ENCODE measurements at regions not wholly inside any gene's neighbourhood (a gene's known extent, or its start where the extent isn't known, plus 50 kb on each side); places are given as distances from the start of the nearest gene placed in this dataset.
A peak's percentile ranks its signal among the peaks of the same experiment; 100 is the strongest.

GRCh38 chr15:29994284-29994683 lies 88.5 kb upstream of the GOLGA8J start:
- no peak overlapping the region for H3K18ac ChIP-seq (ENCODE audit: extremely low read depth, low read length)
- H3K4me2 ChIP-seq (ENCODE audit: insufficient read depth in 1 of 2, low read depth in 2 of 2, low read length in 2 of 2), result no peak overlapping the region
- TF ChIP-seq EP300 (IDR thresholded peaks at IDR 0.05; ENCODE audit: borderline replicate concordance in 1 of 2, low read depth in 2 of 2, low read length in 2 of 2) (no peak), YY1 (IDR thresholded peaks at IDR 0.05; ENCODE audit: low read depth, low read length) (no peak), TAF7 (optimal IDR thresholded peaks at IDR 0.05; ENCODE audit: borderline replicate concordance, low read depth, low read length) (no peak), CHD1 (IDR thresholded peaks at IDR 0.05; ENCODE audit: low read depth, low read length) (no peak), TAF1 (IDR thresholded peaks at IDR 0.05; ENCODE audit: low read depth, low read length) (no peak), SIX5 (IDR thresholded peaks at IDR 0.05; ENCODE audit: low read depth, low read length) (no peak), JUND (IDR thresholded peaks at IDR 0.05; ENCODE audit: low read length) (no peak), SAP30 (IDR thresholded peaks at IDR 0.05; ENCODE audit: insufficient read depth, insufficient replicate concordance, low read length) (no peak), BACH1 (IDR thresholded peaks at IDR 0.05; ENCODE audit: low read length) (no peak), GTF2F1 (IDR thresholded peaks at IDR 0.05; ENCODE audit: borderline replicate concordance, low read depth, low read length) (no peak), MAX (IDR thresholded peaks at IDR 0.05) (no peak), CTCF (IDR thresholded peaks at IDR 0.05; ENCODE audit: control extremely low read depth in 1 of 3, insufficient read depth in 1 of 3, low read depth in 1 of 3, low read length in 3 of 3) (no peak)

More at GRCh38 chr15:29994284-29994683, 88.5 kb upstream of the GOLGA8J start:
- Histone ChIP-seq H2BK20ac (ENCODE audit: low read length) (no peak overlapping the region), H2BK15ac (ENCODE audit: low read length) (no peak overlapping the region), H2BK120ac (replicated peaks; ENCODE audit: low read depth, low read length) (no peak overlapping the region), H4K8ac (ENCODE audit: extremely low read depth, insufficient read depth, low read length) (no peak overlapping the region), H3K4me1 (replicated peaks in 1 of 4; ENCODE audit: control insufficient read depth in 3 of 4, insufficient read depth in 4 of 4, low read length in 3 of 4) (peaks cover 0 to 4% (median 0%) of the 10 kb centered on the region in 4 experiments; a peak in 1 of 7 replicates), H3K27ac (ENCODE audit: low read depth, low read length) (no peak overlapping the region), H3K23ac (ENCODE audit: insufficient read length) (no peak overlapping the region), H4K91ac (replicated peaks; ENCODE audit: insufficient read length, low read length) (no peak overlapping the region), H3K9ac (replicated peaks in 1 of 4; ENCODE audit: extremely low read depth in 1 of 4, low read depth in 3 of 4, low read length in 3 of 4) (no peak overlapping the region), H3K79me1 (ENCODE audit: low read depth, low read length) (no peaks in the 10 kb centered on the region), H2BK5ac (ENCODE audit: low read depth, low read length) (no peak overlapping the region), H3K9me3 (ENCODE audit: insufficient read depth in 2 of 2, low read depth in 1 of 2, low read length in 1 of 2) (no peaks in the 10 kb centered on the region), H3K4me3 (ENCODE audit: extremely low read depth in 1 of 4, insufficient read depth in 2 of 4, low read depth in 3 of 4, low read length in 4 of 4) (no peak overlapping the region), H2BK12ac (ENCODE audit: low read depth, low read length) (no peak overlapping the region), H2AFZ (ENCODE audit: low read length) (peak overlapping the region; percentile 86; the same call in 1 of the 2 replicates), H3K23me2 (ENCODE audit: low read depth, low read length) (no peaks in the 10 kb centered on the region), H3K36me3 (ENCODE audit: control insufficient read depth in 2 of 4, insufficient read depth in 4 of 4, low read length in 3 of 4) (no peaks in the 10 kb centered on the region), H4K5ac (ENCODE audit: insufficient read length, low read depth, low read length) (no peak overlapping the region), H3K27me3 (replicated peaks in 1 of 4; ENCODE audit: control insufficient read depth in 3 of 4, extremely low read depth in 1 of 4, insufficient read depth in 3 of 4, low read length in 3 of 4) (no peaks in the 10 kb centered on the region), H3K4ac (replicated peaks; ENCODE audit: insufficient read length, low read depth, low read length) (no peak overlapping the region), H3K56ac (replicated peaks; ENCODE audit: insufficient read length, low read depth, low read length) (no peak overlapping the region), H3K79me2 (ENCODE audit: control insufficient read depth in 1 of 2, insufficient read depth in 2 of 2, low read length in 2 of 2) (no peaks in the 10 kb centered on the region), H3K14ac (ENCODE audit: insufficient read length) (no peak overlapping the region), H2AK5ac (ENCODE audit: low read depth, low read length) (no peak overlapping the region), H4K20me1 (replicated peaks in 1 of 2; ENCODE audit: control insufficient read depth in 1 of 2, insufficient read depth in 2 of 2, low read length in 2 of 2) (no peaks in the 10 kb centered on the region)
- POLR2A ChIA-PET (ENCODE audit: partially characterized antibody), result interaction anchor here (0.5 kb wide), 1 partner anchor 309 kb away, joined by 3 read pairs; no protein-coding TSS in a partner anchor
- CTCF ChIA-PET (ENCODE audit: partially characterized antibody), result no interaction called here
- DNase-seq (ENCODE audit: low read depth in 1 of 2, low spot score in 2 of 2), result no peak
- WGBS, 2 experiments (ENCODE audit: extremely low coverage in 1 of 2, insufficient coverage in 1 of 2, insufficient read length in 1 of 2, insufficient replicate concordance in 2 of 2, low coverage in 1 of 2, low lambda C conversion rate in 2 of 2, missing lambda C conversion rate in 1 of 2), result 86% methylated on average over 5 of the region's 5 CpGs; no CpG with 5 or more reads in 1 of the 2 experiments
- FAIRE-seq, result no peak
